Ectodermal cell (in vitro differentiated cells): ENCODE measurements at regions not wholly inside any gene's neighbourhood (a gene's known extent, or its start where the extent isn't known, plus 50 kb on each side); places are given as distances from the start of the nearest gene placed in this dataset.
"Not testable (repeated sequence)": the region's sequence is repeated elsewhere in the genome, so short reads cannot be mapped to it uniquely, and the experiment has no call there.

ENCODE experiments used
- H3K27ac ChIP-seq: 2 replicates; pipeline ENCODE4 v1.7.0; 2013; ENCODE audit warnings: mild to moderate bottlenecking, low read depth, low read length; ENCODE audit not compliant: insufficient read depth, poor library complexity, severe bottlenecking
- H3K27me3 ChIP-seq: 2 replicates; pipeline ENCODE4 v1.7.0; 2013; ENCODE audit warnings: mild to moderate bottlenecking, low read length; ENCODE audit not compliant: insufficient read depth, control insufficient read depth, poor library complexity, severe bottlenecking
- H3K36me3 ChIP-seq: one replicate; pipeline ENCODE4 v1.7.0; 2013; ENCODE audit warnings: low read length; ENCODE audit not compliant: control insufficient read depth, insufficient read depth
- H3K4me1 ChIP-seq: one replicate; pipeline ENCODE4 v1.7.0; 2013; ENCODE audit warnings: low read length; ENCODE audit not compliant: control insufficient read depth, insufficient read depth
- H3K4me3 ChIP-seq: 2 replicates; pipeline ENCODE4 v1.7.0; 2013; ENCODE audit warnings: low read depth, low read length, control low read depth; ENCODE audit not compliant: insufficient read depth
- H3K9me3 ChIP-seq: 2 replicates; pipeline ENCODE4 v1.7.0; 2013; ENCODE audit warnings: mild to moderate bottlenecking, low read length, moderate library complexity; ENCODE audit not compliant: control insufficient read depth
- WGBS, 2 experiments: methylation state at CpG; one replicate each; pipeline ENCODE4 v1.1.7; 2013; ENCODE audit warnings: missing lambda C conversion rate in 2 of 2; 5-methylcytosine and 5-hydroxymethylcytosine counted together

DNA sequence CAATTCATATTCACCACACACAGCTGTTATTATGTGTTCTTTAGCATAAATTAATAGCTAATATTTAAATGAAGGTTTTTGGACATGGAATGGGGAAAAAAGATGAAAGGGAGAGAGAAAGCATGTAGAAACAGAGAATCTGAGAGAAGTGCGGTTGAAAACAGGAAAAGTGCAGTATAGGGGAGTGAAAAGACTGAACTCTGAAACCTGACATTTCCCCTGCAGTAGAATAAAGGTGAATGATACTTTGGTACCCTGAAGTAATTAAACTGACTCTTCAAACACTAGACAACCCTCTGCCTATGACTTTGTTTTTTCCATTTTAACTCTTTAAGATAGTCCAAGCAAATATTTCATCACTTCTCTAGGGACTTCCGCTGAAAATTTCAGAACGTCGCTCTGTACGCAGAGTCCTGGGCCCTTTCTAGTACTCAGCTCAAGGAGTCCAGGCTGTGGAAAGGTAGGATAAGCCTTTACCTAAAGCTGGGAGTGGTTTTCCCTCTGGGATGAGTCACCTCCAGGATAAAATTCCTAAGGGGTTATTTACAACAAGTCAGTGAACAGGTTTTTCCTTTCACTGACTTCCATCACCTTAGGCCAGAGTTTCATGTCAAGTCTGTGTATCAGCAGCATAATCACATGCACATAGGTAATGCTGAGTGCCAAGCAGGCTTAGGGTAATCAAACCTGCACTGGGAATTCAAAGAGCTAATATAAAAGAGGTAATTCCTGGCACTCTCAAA is 614.5 kb downstream of the PKHD1 start:
- Histone ChIP-seq H3K4me3 (no peak overlapping the region), H3K4me1 (peaks cover 15% of the 10 kb centered on the region), H3K27me3 (no peaks in the 10 kb centered on the region), H3K27ac (no peak overlapping the region), H3K9me3 (no peaks in the 10 kb centered on the region), H3K36me3 (no peaks in the 10 kb centered on the region)
- WGBS, 2 experiments: 94 to 97% methylated on average over 5 of the region's 5 CpGs

DNA sequence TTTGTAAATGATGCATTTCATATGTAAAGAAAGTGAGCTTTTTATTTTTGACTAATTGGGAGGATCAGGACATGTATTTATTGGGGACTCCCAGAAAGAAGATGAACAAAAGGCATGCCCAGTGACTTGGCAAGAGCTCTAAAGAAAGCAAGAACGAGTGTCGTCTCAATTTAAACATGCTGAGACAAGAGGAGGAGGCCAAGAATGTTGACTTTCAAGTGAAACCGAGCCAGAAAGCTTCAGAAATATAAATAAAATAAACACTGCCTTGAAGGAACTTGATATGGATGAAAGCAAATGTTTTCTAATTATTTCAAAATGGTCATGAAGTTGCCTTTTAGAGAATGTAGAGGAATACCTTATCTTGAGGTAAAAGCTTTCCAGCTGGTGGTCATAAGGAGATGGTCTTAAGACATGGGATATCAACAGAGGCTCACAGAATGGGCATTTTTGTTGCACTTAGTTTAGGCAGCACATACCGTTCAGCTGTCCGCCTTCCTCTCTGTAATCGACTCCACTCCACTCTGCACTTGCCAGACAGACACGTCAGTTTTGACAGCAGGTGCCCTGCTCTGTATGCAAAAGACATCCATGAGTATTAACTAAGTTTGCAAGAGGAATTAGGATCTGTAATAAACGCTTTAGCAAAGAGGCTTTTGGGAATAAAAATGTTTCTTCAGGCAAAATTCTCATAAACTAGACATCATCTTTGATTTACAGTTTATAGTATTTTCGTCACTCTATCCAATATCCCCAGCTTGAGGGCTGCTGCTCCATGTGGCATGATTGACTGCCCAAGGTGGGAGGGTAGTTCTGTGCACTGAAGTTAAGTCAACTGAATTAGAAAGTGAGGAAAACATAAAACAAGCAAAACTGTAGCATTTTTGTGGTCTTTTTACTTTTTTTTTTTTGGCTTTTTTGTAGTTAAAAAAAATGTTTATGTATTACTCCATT is 613.1 kb downstream of the PKHD1 start:
- H3K4me1 ChIP-seq: peaks cover 21% of the 10 kb centered on the region
- H3K36me3 ChIP-seq: no peaks in the 10 kb centered on the region
- no peaks in the 10 kb centered on the region for H3K9me3 ChIP-seq
- H3K27me3 ChIP-seq: no peaks in the 10 kb centered on the region
- no peak overlapping the region for H3K4me3 ChIP-seq
- WGBS, 2 experiments: 88 to 89% methylated on average over 8 to 9 of the region's 9 CpGs
- H3K27ac ChIP-seq: no peak overlapping the region

DNA sequence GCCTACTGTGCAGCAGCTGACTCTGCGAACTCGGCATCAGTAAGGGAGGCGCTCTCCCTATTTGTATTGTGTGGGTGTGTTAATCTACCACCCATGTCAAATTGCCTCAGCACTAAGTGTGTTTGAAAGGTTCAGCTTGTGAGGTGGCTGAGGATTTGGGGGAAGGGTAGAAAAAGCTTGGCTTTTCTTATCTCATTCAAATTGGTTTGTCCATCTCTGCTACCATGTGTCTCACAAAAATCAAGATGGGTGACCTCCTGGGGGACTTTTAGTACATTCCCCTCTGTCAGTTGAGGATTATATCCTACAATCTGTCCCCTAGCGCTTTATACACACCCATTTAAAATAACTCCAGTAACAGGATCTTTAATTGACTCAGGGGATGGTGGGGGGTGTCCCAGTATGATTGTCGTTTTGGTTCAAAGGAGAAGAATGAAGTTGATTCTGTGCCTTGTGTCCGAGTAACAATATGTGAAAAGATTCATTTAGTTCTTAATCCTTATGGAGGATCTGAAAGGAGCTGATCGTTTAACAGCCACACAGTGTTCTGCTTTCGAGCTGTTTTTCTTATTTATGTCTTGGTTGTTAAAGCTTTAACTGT is 609.6 kb downstream of the PKHD1 start:
- no peaks in the 10 kb centered on the region for H3K9me3 ChIP-seq
- WGBS, 2 experiments: 47 to 57% methylated on average over 7 to 8 of the region's 8 CpGs
- H3K4me3 ChIP-seq: no peak overlapping the region
- H3K27ac ChIP-seq: peak overlapping the region; percentile 28
- H3K27me3 ChIP-seq: no peaks in the 10 kb centered on the region
- H3K36me3 ChIP-seq: no peaks in the 10 kb centered on the region
- peaks cover 21% of the 10 kb centered on the region for H3K4me1 ChIP-seq

DNA sequence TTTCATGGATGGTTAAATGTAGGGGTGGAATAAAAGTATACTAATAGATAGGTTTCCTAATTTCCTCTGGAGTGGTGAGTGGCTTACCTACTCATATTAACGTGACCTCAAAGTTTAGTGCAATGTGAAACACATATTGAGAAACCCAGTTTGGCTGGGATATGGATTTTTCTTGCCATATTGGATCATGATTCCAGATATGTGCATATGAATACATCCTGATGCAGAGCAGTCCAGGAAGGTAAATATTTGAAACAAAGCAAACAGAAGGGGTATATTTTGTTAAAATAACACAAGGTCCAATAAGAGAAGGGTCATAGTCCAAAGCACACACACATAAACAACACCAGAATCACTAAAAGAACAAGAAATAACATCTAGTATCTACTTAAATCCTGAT is 608.1 kb downstream of the PKHD1 start:
- peaks cover 17% of the 10 kb centered on the region for H3K4me1 ChIP-seq
- no peak overlapping the region for H3K4me3 ChIP-seq
- no peaks in the 10 kb centered on the region for H3K27me3 ChIP-seq
- no peaks in the 10 kb centered on the region for H3K9me3 ChIP-seq
- whole genome bisulfite sequencing, 2 experiments: 82 to 97% methylated on average over 1 of the region's 1 CpG
- H3K27ac ChIP-seq: no peak overlapping the region
- H3K36me3 ChIP-seq: no peaks in the 10 kb centered on the region

DNA sequence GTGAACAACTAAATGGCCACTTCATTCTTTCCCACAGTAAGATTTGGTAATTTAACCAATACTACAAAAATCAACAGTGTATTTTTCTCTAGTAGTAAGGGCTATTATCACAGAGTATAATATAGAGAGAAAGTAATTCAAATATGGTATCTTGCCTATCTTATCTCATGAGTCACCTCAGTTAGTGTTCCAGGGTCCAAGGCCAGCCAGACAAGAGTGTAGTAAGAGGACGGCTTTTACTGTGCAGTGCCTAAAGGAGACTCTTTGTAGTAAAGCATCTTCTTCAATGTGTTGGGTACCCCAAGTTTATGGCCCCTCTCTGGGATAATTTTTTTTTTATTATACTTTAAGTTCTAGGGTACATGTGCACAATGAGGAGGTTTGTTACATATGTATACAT is 607.4 kb downstream of the PKHD1 start:
- Histone ChIP-seq H3K4me3 (no peak overlapping the region), H3K27me3 (no peaks in the 10 kb centered on the region), H3K9me3 (no peaks in the 10 kb centered on the region), H3K4me1 (peaks cover 17% of the 10 kb centered on the region), H3K27ac (no peak overlapping the region), H3K36me3 (no peaks in the 10 kb centered on the region)
- 93 to 94% methylated on average over 1 of the region's 1 CpG for WGBS, 2 experiments

DNA sequence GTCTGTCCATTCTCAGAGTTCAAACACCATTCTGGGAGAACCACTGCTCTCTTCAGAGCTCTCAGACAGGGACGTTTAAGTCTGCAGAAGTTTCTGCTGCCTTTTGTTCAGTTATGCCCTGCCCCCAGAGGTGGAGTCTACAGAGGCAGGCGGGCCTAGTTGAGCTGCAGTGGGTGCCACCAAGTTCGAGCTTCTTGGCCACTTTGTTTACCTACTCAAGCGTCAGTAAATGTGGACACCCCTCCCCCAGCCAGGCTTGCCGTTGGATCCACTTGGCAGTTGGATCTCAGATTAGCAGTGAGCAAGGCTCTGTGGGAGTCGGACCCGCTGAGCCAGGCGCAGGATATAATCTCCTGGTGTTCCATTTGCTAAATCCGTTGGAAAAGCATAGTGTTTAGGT is 601.5 kb downstream of the PKHD1 start:
- H3K9me3 ChIP-seq, H3K4me3 ChIP-seq, H3K4me1 ChIP-seq, H3K36me3 ChIP-seq, H3K27me3 ChIP-seq, H3K27ac ChIP-seq: not testable (repeated sequence)
- WGBS, 2 experiments: 94 to 95% methylated on average over 9 of the region's 9 CpGs

DNA sequence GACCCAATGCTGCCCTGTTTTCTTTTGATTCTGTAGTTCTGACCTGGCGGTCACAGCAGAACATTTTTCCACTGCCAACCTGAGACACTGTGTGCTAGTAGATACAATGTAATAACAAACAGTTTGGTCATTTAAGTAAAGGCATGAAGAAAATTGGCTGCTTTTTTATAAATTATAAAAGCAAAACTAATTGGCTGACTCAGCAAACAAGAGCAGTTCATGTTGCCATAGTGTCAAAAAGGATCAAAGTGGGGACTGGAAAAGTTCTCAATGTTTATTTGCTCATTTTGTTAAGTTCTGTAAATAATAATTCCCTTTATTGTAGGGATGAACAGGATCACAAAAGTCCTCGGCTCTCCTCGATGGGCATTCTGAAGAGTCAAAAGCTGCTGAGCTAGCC is 599.5 kb downstream of the PKHD1 start:
- 100% methylated on average over 2 to 3 of the region's 3 CpGs for WGBS, 2 experiments
- Histone ChIP-seq H3K36me3 (no peaks in the 10 kb centered on the region), H3K4me3 (no peak overlapping the region), H3K27me3 (no peaks in the 10 kb centered on the region), H3K4me1 (no peaks in the 10 kb centered on the region), H3K9me3 (no peaks in the 10 kb centered on the region), H3K27ac (no peak overlapping the region)

DNA sequence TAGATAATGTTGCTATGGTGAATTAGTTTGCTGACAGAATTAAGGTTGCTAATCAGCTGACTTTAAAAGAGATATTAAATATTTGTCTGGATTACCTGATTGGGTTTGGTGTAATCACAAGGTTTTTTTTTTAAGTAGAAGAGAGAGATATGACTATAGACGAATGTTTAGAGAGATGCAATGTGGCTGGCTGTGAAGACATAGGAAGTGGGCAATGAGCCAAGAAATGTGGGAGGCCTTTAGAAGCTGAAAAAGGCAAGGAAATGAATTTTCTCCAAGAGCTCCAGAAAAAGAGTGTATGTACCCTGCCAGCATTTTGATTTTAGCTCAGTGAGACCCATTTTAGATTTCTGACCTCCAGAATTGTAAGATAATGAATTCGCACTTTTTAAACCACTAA is 598.3 kb downstream of the PKHD1 start:
- H3K36me3 ChIP-seq: no peaks in the 10 kb centered on the region
- no peaks in the 10 kb centered on the region for H3K9me3 ChIP-seq
- H3K27ac ChIP-seq: no peak overlapping the region
- H3K4me1 ChIP-seq: no peaks in the 10 kb centered on the region
- 93% methylated on average over 2 of the region's 2 CpGs for WGBS, 2 experiments
- no peak overlapping the region for H3K4me3 ChIP-seq
- H3K27me3 ChIP-seq: no peaks in the 10 kb centered on the region

DNA sequence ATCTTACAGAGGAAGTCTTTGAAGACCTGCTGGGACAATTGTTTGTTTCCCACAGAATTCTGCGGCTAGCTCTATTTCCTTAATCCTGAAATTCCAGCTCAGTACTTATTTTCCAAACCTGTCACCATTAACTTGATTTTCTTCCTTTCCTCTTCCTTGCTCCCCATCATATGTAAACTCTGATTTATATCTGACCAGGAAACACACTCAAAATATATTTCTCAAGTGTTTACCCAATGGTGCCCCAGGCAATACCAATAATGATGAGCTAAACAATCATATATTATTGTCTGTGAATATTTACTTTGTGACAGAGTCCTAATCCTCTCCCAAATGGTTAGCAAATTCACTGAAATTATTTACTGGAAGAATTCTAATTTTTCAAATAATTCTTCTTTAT is 597.3 kb downstream of the PKHD1 start:
- no peaks in the 10 kb centered on the region for H3K27me3 ChIP-seq
- no peaks in the 10 kb centered on the region for H3K36me3 ChIP-seq
- WGBS, 2 experiments: 74 to 85% methylated on average over 1 of the region's 1 CpG
- H3K9me3 ChIP-seq: no peaks in the 10 kb centered on the region
- no peak overlapping the region for H3K27ac ChIP-seq
- peaks cover 7% of the 10 kb centered on the region for H3K4me1 ChIP-seq
- H3K4me3 ChIP-seq: no peak overlapping the region

DNA sequence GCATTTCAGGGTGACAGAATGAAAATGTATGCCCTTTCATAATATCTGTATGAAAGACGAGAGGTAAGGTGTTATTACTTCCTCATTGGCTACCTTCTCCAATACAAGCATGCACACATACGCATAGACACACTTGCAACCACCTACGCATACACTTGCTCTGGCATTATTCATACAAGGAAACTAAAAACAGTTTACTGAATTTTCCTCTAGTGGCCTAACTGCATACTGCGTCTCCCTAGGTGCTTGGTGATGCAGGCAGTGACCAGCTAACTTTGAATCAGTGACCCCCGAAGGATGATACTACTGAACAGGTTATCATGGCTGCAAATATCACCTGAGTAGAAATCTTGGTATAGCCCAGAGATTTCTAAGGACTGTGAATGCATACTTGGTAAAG is 593.1 kb downstream of the PKHD1 start:
- H3K36me3 ChIP-seq: no peaks in the 10 kb centered on the region
- no peaks in the 10 kb centered on the region for H3K27me3 ChIP-seq
- no peak overlapping the region for H3K4me3 ChIP-seq
- peaks cover 21% of the 10 kb centered on the region for H3K4me1 ChIP-seq
- 94 to 97% methylated on average over 5 of the region's 5 CpGs for WGBS, 2 experiments
- no peak overlapping the region for H3K27ac ChIP-seq
- no peaks in the 10 kb centered on the region for H3K9me3 ChIP-seq
